Activated B cell treated with CpG ODN at 0.5 μM for 24 hours (primary cell): ENCODE measurements at regions not wholly inside any gene's neighbourhood (a gene's known extent, or its start where the extent isn't known, plus 50 kb on each side); places are given as distances from the start of the nearest gene placed in this dataset.

Experiments
- ATAC-seq: fragments of 200-7000 bp; cut with Tn5 transposase; one replicate; pipeline ENCODE4 v1.10.0; 2021; ENCODE audit warnings: low read depth, mild to moderate bottlenecking, moderate library complexity
- CTCF ChIA-PET: fragments of 350-600 bp; sonication (Branson Sonifier 250); formaldehyde crosslinking; loops from one replicate; lab custom pipeline; 2021; ENCODE audit warnings: antibody characterized with exemption; lab: Charles Lee
- POLR2A ChIA-PET: fragments of 350-600 bp; sonication (Branson Sonifier 250); formaldehyde crosslinking; loops from one replicate; lab custom pipeline; 2021; ENCODE audit warnings: antibody characterized with exemption; lab: Charles Lee
- DNase-seq: peaks from one replicate; pipeline ENCODE4 v3.0.0; 2022
- H3K27ac Mint-ChIP-seq: one replicate; pipeline ENCODE4 v1.8.0; 2020; ENCODE audit warnings: mixed read lengths
- H3K27me3 Mint-ChIP-seq: one replicate; pipeline ENCODE4 v1.8.0; 2021; ENCODE audit warnings: mixed read lengths
- H3K36me3 Mint-ChIP-seq: one replicate; pipeline ENCODE4 v1.8.0; 2021; ENCODE audit warnings: low read depth, mixed read lengths
- H3K4me1 Mint-ChIP-seq: one replicate; pipeline ENCODE4 v1.8.0; 2021; ENCODE audit warnings: mixed read lengths
- H3K4me3 Mint-ChIP-seq: one replicate; pipeline ENCODE4 v1.8.0; 2020; ENCODE audit warnings: mild to moderate bottlenecking, mixed read lengths
- H3K9me3 Mint-ChIP-seq: one replicate; pipeline ENCODE4 v1.8.0; 2020; ENCODE audit warnings: mixed read lengths
- intact Hi-C: fragments of 100-400 bp; cut with micrococcal nuclease; formaldehyde crosslinking; loops from one replicate; pipeline ENCODE4 v1.15.1; 2024
- TF ChIP-seq, protein P1 (sequence below): fragments of 200-600 bp; IDR thresholded peaks from one replicate; pipeline ENCODE4 v1.8.0; 2022; ENCODE audit warnings: antibody characterized with exemption, mild to moderate bottlenecking

DNA sequence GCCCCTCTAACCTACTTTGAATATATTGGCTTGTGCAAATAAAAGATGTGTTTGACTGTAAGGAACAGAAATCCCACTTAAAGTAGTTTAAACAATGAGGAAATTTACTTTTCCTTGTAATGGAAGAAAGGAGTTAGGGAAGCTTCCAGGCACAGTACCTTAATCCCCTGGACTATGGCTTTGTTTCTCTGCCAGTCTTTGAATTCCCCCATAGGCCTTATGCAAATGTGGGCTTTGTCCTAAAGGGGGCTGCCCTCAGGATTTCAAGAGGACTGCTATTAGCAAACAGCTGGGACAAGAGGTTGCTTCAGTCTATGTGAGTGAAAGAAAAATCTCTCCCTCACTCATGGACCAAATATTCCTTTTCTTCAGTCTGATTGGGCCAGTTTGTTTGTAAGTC lies 255.1 kb upstream of the THSD7B start:
- CTCF ChIA-PET, result no interaction called here
- H3K27ac Mint-ChIP-seq, result no peak overlapping the region
- no peaks in the 10 kb centered on the region for H3K9me3 Mint-ChIP-seq
- no peak for DNase-seq
- no peaks in the 10 kb centered on the region for H3K4me1 Mint-ChIP-seq
- POLR2A ChIA-PET, result no interaction called here
- H3K4me3 Mint-ChIP-seq, result no peak overlapping the region
- H3K36me3 Mint-ChIP-seq, result no peaks in the 10 kb centered on the region
- TF ChIP-seq, protein P1, sequence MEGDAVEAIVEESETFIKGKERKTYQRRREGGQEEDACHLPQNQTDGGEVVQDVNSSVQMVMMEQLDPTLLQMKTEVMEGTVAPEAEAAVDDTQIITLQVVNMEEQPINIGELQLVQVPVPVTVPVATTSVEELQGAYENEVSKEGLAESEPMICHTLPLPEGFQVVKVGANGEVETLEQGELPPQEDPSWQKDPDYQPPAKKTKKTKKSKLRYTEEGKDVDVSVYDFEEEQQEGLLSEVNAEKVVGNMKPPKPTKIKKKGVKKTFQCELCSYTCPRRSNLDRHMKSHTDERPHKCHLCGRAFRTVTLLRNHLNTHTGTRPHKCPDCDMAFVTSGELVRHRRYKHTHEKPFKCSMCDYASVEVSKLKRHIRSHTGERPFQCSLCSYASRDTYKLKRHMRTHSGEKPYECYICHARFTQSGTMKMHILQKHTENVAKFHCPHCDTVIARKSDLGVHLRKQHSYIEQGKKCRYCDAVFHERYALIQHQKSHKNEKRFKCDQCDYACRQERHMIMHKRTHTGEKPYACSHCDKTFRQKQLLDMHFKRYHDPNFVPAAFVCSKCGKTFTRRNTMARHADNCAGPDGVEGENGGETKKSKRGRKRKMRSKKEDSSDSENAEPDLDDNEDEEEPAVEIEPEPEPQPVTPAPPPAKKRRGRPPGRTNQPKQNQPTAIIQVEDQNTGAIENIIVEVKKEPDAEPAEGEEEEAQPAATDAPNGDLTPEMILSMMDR, result no peak
- ATAC-seq, result no peak
- peaks cover 7% of the 10 kb centered on the region for H3K27me3 Mint-ChIP-seq
- intact Hi-C loops, result no loop called here

DNA sequence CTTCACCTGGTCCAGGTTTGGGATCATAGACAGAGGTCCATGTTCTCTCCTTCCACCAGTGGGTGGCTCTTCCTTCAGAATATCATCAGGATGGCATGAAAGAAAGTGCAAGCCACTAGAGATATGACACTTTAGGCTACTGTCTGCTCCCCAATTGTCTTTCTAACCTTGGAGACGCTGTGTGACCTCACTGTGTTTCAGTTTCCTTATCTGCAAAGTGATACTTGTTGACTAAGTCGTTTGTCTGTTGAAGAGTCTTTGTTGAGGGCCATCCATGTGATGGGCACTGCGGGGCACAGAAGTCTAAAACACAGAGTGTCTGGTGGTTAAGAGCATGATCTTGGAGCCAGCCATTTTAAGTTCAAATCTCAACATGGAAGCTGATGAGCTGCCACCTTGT lies 259.9 kb upstream of the THSD7B start:
- H3K4me3 Mint-ChIP-seq, result no peak overlapping the region
- ChIA-PET POLR2A (no interaction called here), CTCF (no interaction called here)
- H3K27ac Mint-ChIP-seq, result no peak overlapping the region
- ATAC-seq (no peak), DNase-seq (no peak)
- H3K36me3 Mint-ChIP-seq, result no peaks in the 10 kb centered on the region
- H3K9me3 Mint-ChIP-seq, result no peaks in the 10 kb centered on the region
- intact Hi-C loops, result no loop called here
- TF ChIP-seq, protein P1, result no peak
- H3K4me1 Mint-ChIP-seq, result no peaks in the 10 kb centered on the region
- H3K27me3 Mint-ChIP-seq, result peaks cover 3% of the 10 kb centered on the region

DNA sequence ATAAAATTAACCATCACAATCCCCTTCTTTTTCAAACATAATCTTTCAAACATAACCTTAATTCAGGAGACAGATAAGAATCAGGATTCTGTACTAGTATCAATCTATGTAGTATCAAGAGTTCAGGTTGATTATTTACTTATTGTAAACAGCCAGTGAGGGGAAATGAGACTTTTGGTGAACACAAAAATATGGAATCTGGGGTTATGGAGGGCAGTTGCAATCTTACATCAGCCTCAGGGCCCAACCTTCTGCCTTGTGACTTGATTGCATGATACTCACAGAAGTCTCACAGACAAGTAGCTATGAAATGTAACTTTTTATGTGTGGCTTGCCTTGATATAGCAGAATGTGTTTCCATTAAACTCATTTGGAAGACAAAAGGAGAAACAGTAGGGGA lies 262.7 kb upstream of the THSD7B start:
- H3K36me3 Mint-ChIP-seq, result no peaks in the 10 kb centered on the region
- DNase-seq (no peak), ATAC-seq (no peak)
- H3K27ac Mint-ChIP-seq, result no peak overlapping the region
- TF ChIP-seq, protein P1, result no peak
- no peaks in the 10 kb centered on the region for H3K4me1 Mint-ChIP-seq
- no peak overlapping the region for H3K4me3 Mint-ChIP-seq
- intact Hi-C loops, result no loop called here
- no peaks in the 10 kb centered on the region for H3K9me3 Mint-ChIP-seq
- no peaks in the 10 kb centered on the region for H3K27me3 Mint-ChIP-seq
- ChIA-PET CTCF (no interaction called here), POLR2A (no interaction called here)

DNA sequence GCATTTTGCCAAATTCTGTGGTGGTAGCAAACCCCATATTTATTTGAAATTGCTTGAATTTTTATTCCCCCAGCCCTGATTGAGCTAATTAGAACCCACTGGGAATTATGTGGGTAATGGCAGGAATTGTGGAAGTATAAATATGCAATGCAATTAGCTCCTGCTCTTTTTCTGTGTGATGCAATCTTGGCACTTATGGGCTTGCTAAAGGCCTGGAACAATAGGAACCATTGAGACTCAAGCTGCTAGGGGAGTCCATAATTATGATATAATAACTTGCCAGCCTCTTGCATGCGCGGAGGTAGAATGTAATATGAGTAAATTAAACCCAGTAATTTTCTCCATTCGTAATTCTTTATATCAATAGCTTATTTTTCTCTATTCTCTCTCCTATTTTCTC lies 267.6 kb upstream of the THSD7B start:
- no peak overlapping the region for H3K4me3 Mint-ChIP-seq
- peaks cover 3% of the 10 kb centered on the region for H3K4me1 Mint-ChIP-seq
- intact Hi-C loops, result no loop called here
- CTCF ChIA-PET, result no interaction called here
- no peak for ATAC-seq
- TF ChIP-seq, protein P1, result no peak
- H3K27ac Mint-ChIP-seq, result no peak overlapping the region
- no peak for DNase-seq
- no peaks in the 10 kb centered on the region for H3K36me3 Mint-ChIP-seq
- peaks cover 2% of the 10 kb centered on the region for H3K9me3 Mint-ChIP-seq
- peaks cover 3% of the 10 kb centered on the region for H3K27me3 Mint-ChIP-seq
- POLR2A ChIA-PET, result no interaction called here

DNA sequence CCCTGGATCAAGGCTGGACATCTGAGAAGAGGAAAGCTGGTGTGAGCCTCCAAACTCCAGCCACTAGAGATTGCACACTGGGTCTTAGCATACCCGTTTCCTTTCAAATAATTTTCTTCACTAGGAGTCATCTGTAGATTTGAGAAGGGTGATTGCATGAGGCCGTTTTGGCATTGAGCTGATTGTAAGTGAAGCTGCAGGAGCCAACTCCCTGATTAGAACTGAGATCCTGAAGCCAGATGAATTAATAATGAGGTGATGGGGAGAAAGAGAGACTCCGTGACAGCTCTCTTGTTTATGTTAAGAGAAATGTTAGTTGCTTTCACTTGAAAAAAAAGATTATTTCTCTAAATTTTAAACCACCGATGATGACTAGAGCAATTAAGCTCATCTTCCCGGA lies 268.4 kb upstream of the THSD7B start:
- Mint-ChIP-seq H3K4me3 (no peak overlapping the region), H3K27me3 (peaks cover 3% of the 10 kb centered on the region), H3K36me3 (no peaks in the 10 kb centered on the region), H3K4me1 (peaks cover 3% of the 10 kb centered on the region), H3K9me3 (peaks cover 4% of the 10 kb centered on the region), H3K27ac (no peak overlapping the region)
- CTCF ChIA-PET, result no interaction called here
- TF ChIP-seq, protein P1, result no peak
- POLR2A ChIA-PET, result no interaction called here
- ATAC-seq (no peak), DNase-seq (no peak)
- intact Hi-C loops, result no loop called here
